ENCODE measurements at regions not wholly inside any gene's neighbourhood (a gene's known extent, or its start where the extent isn't known, plus 50 kb on each side); places are given as distances from the start of the nearest gene placed in this dataset.

GRCh38 chr1:186578325-186579016 lies 101.8 kb downstream of the PTGS2 start:
- POLR2A ChIA-PET = no interaction called here
- CTCF ChIA-PET = no interaction called here
- no peak overlapping the region for H3K4me3 ChIP-seq (ENCODE audit: low read depth, low read length)
- TF ChIP-seq ZNF366 (tag by site-specific recombination; conservative IDR thresholded peaks at IDR 0.05) (no peak), SCRT1 (tag by site-specific recombination; IDR thresholded peaks at IDR 0.05; ENCODE audit: borderline replicate concordance) (0 out of 2 replicates have a peak, but pooled peaks have one; percentile 27)
- no peaks in the 10 kb centered on the region for H3K9me3 ChIP-seq (ENCODE audit: control insufficient read depth, insufficient read depth, low read depth, low read length)
- H3K27ac ChIP-seq (ENCODE audit: extremely low read depth, low read depth, low read length) = no peak overlapping the region
- no peaks in the 10 kb centered on the region for H3K36me3 ChIP-seq (ENCODE audit: control insufficient read depth in 2 of 2, insufficient read depth in 1 of 2, low read length in 2 of 2)
- no peaks in the 10 kb centered on the region for H3K4me1 ChIP-seq (ENCODE audit: control insufficient read depth, insufficient read depth, low read length)

- Histone ChIP-seq H3K4me1 (ENCODE audit: control insufficient read depth, insufficient read depth, low read length) (no peaks in the 10 kb centered on the region), H3K4me3 (ENCODE audit: low read depth, low read length) (no peak overlapping the region), H3K27ac (ENCODE audit: extremely low read depth, low read depth, low read length) (no peak overlapping the region), H3K36me3 (ENCODE audit: control insufficient read depth in 2 of 2, insufficient read depth in 1 of 2, low read length in 2 of 2) (no peaks in the 10 kb centered on the region), H3K9me3 (ENCODE audit: control insufficient read depth, insufficient read depth, low read depth, low read length) (no peaks in the 10 kb centered on the region)
- ChIA-PET CTCF (no interaction called here), POLR2A (no interaction called here)
- TF ChIP-seq ZNF701 (tag by site-specific recombination; IDR thresholded peaks at IDR 0.05) (no peak), ZNF658 (tag by site-specific recombination; IDR thresholded peaks at IDR 0.05) (no peak), ZNF157 (tag by site-specific recombination; IDR thresholded peaks at IDR 0.05) (no peak), ZNF645 (tag by site-specific recombination; IDR thresholded peaks at IDR 0.05) (no peak)
Measured at GRCh38 chr1:186577633-186578032, 102.6 kb downstream of the PTGS2 start.

GRCh38 chr1:186577216-186577615 lies 103.0 kb downstream of the PTGS2 start:
- Histone ChIP-seq H3K9me3 (ENCODE audit: control insufficient read depth, insufficient read depth, low read depth, low read length) (no peaks in the 10 kb centered on the region), H3K36me3 (ENCODE audit: control insufficient read depth in 2 of 2, insufficient read depth in 1 of 2, low read length in 2 of 2) (no peaks in the 10 kb centered on the region), H3K27ac (ENCODE audit: extremely low read depth, low read depth, low read length) (no peak overlapping the region), H3K4me1 (ENCODE audit: control insufficient read depth, insufficient read depth, low read length) (no peaks in the 10 kb centered on the region), H3K4me3 (ENCODE audit: low read depth, low read length) (no peak overlapping the region)
- CTCF ChIA-PET = no interaction called here
- POLR2A ChIA-PET = no interaction called here
- TF ChIP-seq SP7 (tag by site-specific recombination; IDR thresholded peaks at IDR 0.05) = no peak
- TF ChIP-seq ZNF280C (tag by site-specific recombination; IDR thresholded peaks at IDR 0.05) = no peak
- no peak for TF ChIP-seq ZNF621 (tag by site-specific recombination; IDR thresholded peaks at IDR 0.05)
- no peak for TF ChIP-seq ZNF776 (tag by site-specific recombination; IDR thresholded peaks at IDR 0.05; ENCODE audit: borderline replicate concordance)

- CTCF ChIA-PET = interaction anchor here (0.6 kb wide), 1 partner anchor 13 kb away, joined by 7 read pairs; no protein-coding TSS in a partner anchor
- no peak overlapping the region for H3K4me3 ChIP-seq (ENCODE audit: low read depth, low read length)
- no peaks in the 10 kb centered on the region for H3K36me3 ChIP-seq (ENCODE audit: control insufficient read depth in 2 of 2, insufficient read depth in 1 of 2, low read length in 2 of 2)
- H3K27ac ChIP-seq (ENCODE audit: extremely low read depth, low read depth, low read length) = no peak overlapping the region
- no peaks in the 10 kb centered on the region for H3K4me1 ChIP-seq (ENCODE audit: control insufficient read depth, insufficient read depth, low read length)
- no peaks in the 10 kb centered on the region for H3K9me3 ChIP-seq (ENCODE audit: control insufficient read depth, insufficient read depth, low read depth, low read length)
- POLR2A ChIA-PET = no interaction called here
- no peak for TF ChIP-seq ZNF2 (tag by site-specific recombination; IDR thresholded peaks at IDR 0.05)
- TF ChIP-seq FEZF1 (tag by site-specific recombination; IDR thresholded peaks at IDR 0.05) = no peak
- TF ChIP-seq ZFP41 (tag by site-specific recombination; IDR thresholded peaks at IDR 0.05; ENCODE audit: borderline replicate concordance) = no peak
- TF ChIP-seq SCRT1 (tag by site-specific recombination; IDR thresholded peaks at IDR 0.05; ENCODE audit: borderline replicate concordance) = no peak
- no peak for TF ChIP-seq KLF10 (tag by site-specific recombination; IDR thresholded peaks at IDR 0.05)
- no peak for TF ChIP-seq BCL11A (tag by site-specific recombination; IDR thresholded peaks at IDR 0.05; ENCODE audit: low read depth)
- no peak for TF ChIP-seq GLI4 (tag by site-specific recombination; IDR thresholded peaks at IDR 0.05)
- no peak for TF ChIP-seq ZNF416 (tag by site-specific recombination; IDR thresholded peaks at IDR 0.05)
- no peak for TF ChIP-seq PRDM10 (tag by site-specific recombination; IDR thresholded peaks at IDR 0.05)
- TF ChIP-seq ZNF473 (tag by site-specific recombination; IDR thresholded peaks at IDR 0.05) = no peak
- no peak for TF ChIP-seq SP3 (tag by site-specific recombination; IDR thresholded peaks at IDR 0.05)
- no peak for TF ChIP-seq ZFP37 (tag by site-specific recombination; IDR thresholded peaks at IDR 0.05)
- no peak for TF ChIP-seq ZNF140 (tag by site-specific recombination; IDR thresholded peaks at IDR 0.05)
- no peak for TF ChIP-seq ZNF747 (tag by site-specific recombination; IDR thresholded peaks at IDR 0.05)
Measured at GRCh38 chr1:186575348-186575747, 104.9 kb downstream of the PTGS2 start.

Measured in HEK293 (cell line).